ENCODE measurements at regions not wholly inside any gene's neighbourhood (a gene's known extent, or its start where the extent isn't known, plus 50 kb on each side); places are given as distances from the start of the nearest gene placed in this dataset.
"Not testable (repeated sequence)": the region's sequence is repeated elsewhere in the genome, so short reads cannot be mapped to it uniquely, and the experiment has no call there.

DNA sequence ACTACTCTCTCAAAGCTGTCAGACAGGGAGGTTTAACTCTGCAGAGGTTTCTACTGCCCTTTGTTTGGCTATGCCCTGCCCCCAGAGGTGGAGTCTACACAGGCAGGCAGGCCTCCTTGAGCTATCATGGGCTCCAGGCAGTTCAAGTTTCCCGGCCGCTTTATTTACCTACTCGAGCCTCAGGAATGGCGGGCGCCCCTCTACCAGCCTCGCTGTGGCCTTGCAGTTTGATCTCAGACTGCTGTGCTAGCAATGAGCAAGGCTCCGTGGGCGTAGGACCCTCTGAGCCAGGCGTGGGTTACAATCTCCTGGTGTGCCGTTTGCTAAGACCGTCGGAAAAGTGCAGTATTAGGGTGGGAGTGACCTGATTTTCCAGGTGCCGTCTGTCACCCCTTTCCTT is 124.3 kb downstream of the PTCHD1 start:
- H3K27me3 Mint-ChIP-seq; H3K27ac Mint-ChIP-seq; H3K4me3 Mint-ChIP-seq; ATAC-seq (ENCODE audit: low read depth in 2 of 2); H3K4me1 Mint-ChIP-seq; DNase-seq; H3K36me3 Mint-ChIP-seq: not testable (repeated sequence)
- H3K9me3 Mint-ChIP-seq = peaks cover 12 to 48% (median 21%) of the 10 kb centered on the region in 7 donors

- ATAC-seq (ENCODE audit: low read depth in 2 of 2) = no peak
- Mint-ChIP-seq H3K27ac (no peak overlapping the region), H3K4me1 (no peaks in the 10 kb centered on the region), H3K4me3 (no peak overlapping the region), H3K9me3 (peaks cover 10 to 78% (median 37%) of the 10 kb centered on the region in 7 donors), H3K36me3 (peaks cover 0 to 8% of the 10 kb centered on the region in 2 donors), H3K27me3 (no peaks in the 10 kb centered on the region)
- no peak for DNase-seq
Measured at GRCh38 chrX:23465105-23465791, 130.6 kb downstream of the PTCHD1 start.

- Mint-ChIP-seq H3K9me3 (peaks cover 8 to 78% (median 38%) of the 10 kb centered on the region in 7 donors), H3K27ac (no peak overlapping the region), H3K4me3 (no peak overlapping the region), H3K27me3 (no peaks in the 10 kb centered on the region), H3K36me3 (peaks cover 0 to 10% of the 10 kb centered on the region in 2 donors), H3K4me1 (no peaks in the 10 kb centered on the region)
- DNase-seq (no peak), ATAC-seq (ENCODE audit: low read depth in 2 of 2) (no peak)
Measured at GRCh38 chrX:23465985-23466384, 131.3 kb downstream of the PTCHD1 start.

DNA sequence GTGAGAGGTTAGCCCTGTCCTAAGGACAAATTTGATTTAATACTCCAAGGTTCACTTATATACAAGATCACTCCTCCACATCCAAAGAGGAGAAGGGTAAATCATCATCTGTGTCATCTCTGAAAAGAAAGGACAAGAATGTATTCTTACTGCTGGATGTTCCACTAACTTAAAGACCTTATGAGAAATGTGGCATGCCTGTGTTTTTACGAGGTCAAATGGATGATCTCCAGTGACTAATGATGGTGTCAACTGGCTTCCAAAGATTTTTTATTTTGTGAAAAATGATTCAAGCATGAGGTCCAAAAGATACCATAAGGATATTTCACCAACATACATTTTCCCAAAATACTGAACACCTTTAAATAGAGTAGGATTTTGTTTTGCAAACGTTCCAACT is 143.4 kb downstream of the PTCHD1 start:
- H3K27ac Mint-ChIP-seq = no peak overlapping the region
- peaks cover 4 to 25% (median 10%) of the 10 kb centered on the region in 7 donors for H3K9me3 Mint-ChIP-seq
- H3K27me3 Mint-ChIP-seq = no peaks in the 10 kb centered on the region
- H3K36me3 Mint-ChIP-seq = peaks cover 0 to 7% of the 10 kb centered on the region in 2 donors
- ATAC-seq (ENCODE audit: low read depth in 2 of 2) (no peak), DNase-seq (no peak)
- no peak overlapping the region for H3K4me3 Mint-ChIP-seq
- H3K4me1 Mint-ChIP-seq = no peaks in the 10 kb centered on the region

- DNase-seq (no peak), ATAC-seq (ENCODE audit: low read depth in 2 of 2) (no peak)
- H3K36me3 Mint-ChIP-seq = peaks cover 0 to 7% of the 10 kb centered on the region in 2 donors
- H3K4me1 Mint-ChIP-seq = no peaks in the 10 kb centered on the region
- peaks cover 4 to 24% (median 8%) of the 10 kb centered on the region in 7 donors for H3K9me3 Mint-ChIP-seq
- H3K4me3 Mint-ChIP-seq = no peak overlapping the region
- no peak overlapping the region for H3K27ac Mint-ChIP-seq
- H3K27me3 Mint-ChIP-seq = no peaks in the 10 kb centered on the region
Measured at GRCh38 chrX:23478561-23478960, 143.9 kb downstream of the PTCHD1 start.

- Mint-ChIP-seq H3K36me3 (peaks cover 6 to 7% of the 10 kb centered on the region in 2 donors), H3K4me1 (no peaks in the 10 kb centered on the region), H3K27ac (no peak overlapping the region), H3K4me3 (no peak overlapping the region), H3K9me3 (peaks cover 0 to 36% (median 12%) of the 10 kb centered on the region in 7 donors), H3K27me3 (no peaks in the 10 kb centered on the region)
- DNase-seq (no peak), ATAC-seq (ENCODE audit: low read depth in 2 of 2) (no peak)
Measured at GRCh38 chrX:23482561-23482960, 147.9 kb downstream of the PTCHD1 start.

DNA sequence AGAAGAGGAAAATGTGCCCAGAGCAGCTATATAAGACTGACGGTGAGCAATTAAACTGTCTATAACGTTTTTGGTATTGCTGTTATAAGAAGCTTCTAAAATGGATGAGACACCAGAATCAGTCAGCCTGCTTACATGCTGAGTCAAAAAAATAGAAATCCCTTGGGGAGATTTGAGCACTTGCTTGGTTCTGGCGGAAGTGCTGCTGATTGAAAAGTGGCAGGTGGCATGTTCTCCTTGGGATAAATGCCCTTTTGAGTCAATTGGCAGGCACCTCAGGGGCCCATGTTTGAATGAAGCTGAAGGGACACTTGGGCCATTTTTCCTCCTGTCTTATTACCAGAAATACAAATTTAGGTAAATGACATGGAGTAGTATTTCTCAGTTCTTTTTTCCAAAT is 148.7 kb downstream of the PTCHD1 start:
- Mint-ChIP-seq H3K4me3 (no peak overlapping the region), H3K27me3 (no peaks in the 10 kb centered on the region), H3K4me1 (no peaks in the 10 kb centered on the region), H3K36me3 (peaks cover 7 to 8% of the 10 kb centered on the region in 2 donors), H3K9me3 (peaks cover 0 to 37% (median 14%) of the 10 kb centered on the region in 7 donors), H3K27ac (no peak overlapping the region)
- ATAC-seq (ENCODE audit: low read depth in 2 of 2) (no peak), DNase-seq (no peak)

DNA sequence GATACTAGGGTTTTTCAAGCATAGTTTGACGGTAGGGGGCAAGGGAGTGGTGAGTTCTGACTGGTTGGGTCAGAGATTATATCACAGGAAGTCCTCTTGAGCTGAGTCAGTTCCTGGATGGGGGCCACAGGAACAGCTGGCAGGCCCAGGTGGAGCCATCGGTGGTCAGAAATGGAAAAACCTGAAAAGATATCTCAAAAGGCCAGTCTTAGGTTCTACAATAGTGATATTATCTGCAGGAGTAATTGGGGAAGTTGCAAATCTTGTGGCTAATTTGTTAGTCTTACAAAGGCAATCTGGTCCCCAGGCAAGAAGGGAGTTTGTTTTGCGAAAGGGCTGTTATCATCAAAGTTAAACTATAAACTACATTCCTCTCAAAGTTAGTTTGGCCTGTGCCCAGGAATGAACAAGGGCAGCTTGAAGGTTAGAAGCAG is 159.3 kb downstream of the PTCHD1 start:
- Mint-ChIP-seq H3K27ac (no peak overlapping the region), H3K4me1 (peaks cover 0 to 4% (median 0%) of the 10 kb centered on the region in 3 donors), H3K27me3 (no peaks in the 10 kb centered on the region), H3K4me3 (no peak overlapping the region), H3K36me3 (no peaks in the 10 kb centered on the region), H3K9me3 (peaks cover 0 to 5% (median 0%) of the 10 kb centered on the region in 7 donors)
- ATAC-seq (ENCODE audit: low read depth in 2 of 2) (no peak), DNase-seq (no peak)

GRCh38 chrX:23494741-23495140 is 160.1 kb downstream of the PTCHD1 start:
- Mint-ChIP-seq H3K27me3 (no peaks in the 10 kb centered on the region), H3K4me1 (peaks cover 0 to 4% (median 0%) of the 10 kb centered on the region in 3 donors), H3K4me3 (no peak overlapping the region), H3K27ac (no peak overlapping the region), H3K36me3 (no peaks in the 10 kb centered on the region), H3K9me3 (peaks cover 0 to 3% (median 0%) of the 10 kb centered on the region in 7 donors)
- DNase-seq = no peak
- no peak for ATAC-seq (ENCODE audit: low read depth in 2 of 2)

DNA sequence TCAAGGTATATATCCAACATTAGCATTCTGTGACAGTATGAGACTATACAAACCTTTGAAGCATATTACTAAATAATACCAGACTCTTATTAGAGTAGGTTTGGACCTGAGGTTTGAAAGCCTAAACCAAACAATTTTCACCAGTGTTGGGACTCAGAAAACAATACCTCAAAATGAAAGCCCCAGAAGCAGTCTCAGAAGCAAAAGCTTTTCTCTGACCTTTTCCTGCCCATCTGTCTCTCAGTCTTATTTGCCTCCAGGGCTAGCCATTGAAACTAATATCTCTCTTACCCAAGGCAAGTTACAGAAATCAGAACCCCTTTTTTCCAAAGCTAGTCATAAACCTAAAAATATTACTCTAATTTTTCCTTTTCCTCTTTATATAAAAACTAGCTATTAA is 163.3 kb downstream of the PTCHD1 start:
- Mint-ChIP-seq H3K36me3 (peaks cover 0 to 6% of the 10 kb centered on the region in 2 donors), H3K4me1 (peaks cover 0 to 4% (median 0%) of the 10 kb centered on the region in 3 donors), H3K27ac (no peak overlapping the region), H3K4me3 (no peak overlapping the region), H3K27me3 (no peaks in the 10 kb centered on the region), H3K9me3 (no peaks in the 10 kb centered on the region)
- ATAC-seq (ENCODE audit: low read depth in 2 of 2) (no peak), DNase-seq (no peak)

DNA sequence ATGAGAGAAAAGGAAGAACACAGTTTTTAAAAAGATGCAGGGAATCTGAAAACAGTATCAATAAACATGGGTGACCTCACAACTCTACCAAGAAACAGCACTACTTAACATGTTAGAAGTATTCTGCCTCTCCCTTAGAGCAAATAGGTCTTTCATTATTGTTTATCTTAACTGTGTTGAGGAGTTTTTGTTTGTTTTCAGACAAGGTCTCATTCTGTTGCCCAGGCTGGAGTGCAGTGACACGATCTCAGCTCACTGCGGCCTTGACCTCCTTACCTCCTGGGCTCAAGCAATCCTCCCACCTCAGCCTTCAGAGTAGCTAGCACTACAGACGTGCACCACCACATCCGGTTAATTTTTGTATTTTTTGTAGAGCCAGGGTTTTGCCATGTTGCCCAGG is 165.3 kb upstream of the PRDX4 start:
- ATAC-seq (ENCODE audit: low read depth in 2 of 2) = no peak
- no peak overlapping the region for H3K4me3 Mint-ChIP-seq
- no peaks in the 10 kb centered on the region for H3K9me3 Mint-ChIP-seq

GRCh38 chrX:23503835-23504539 is 163.3 kb upstream of the PRDX4 start:
- H3K9me3 Mint-ChIP-seq = peaks cover 3 to 10% (median 6%) of the 10 kb centered on the region in 7 donors
- no peaks in the 10 kb centered on the region for H3K4me1 Mint-ChIP-seq
- no peak overlapping the region for H3K27ac Mint-ChIP-seq
- DNase-seq (no peak), ATAC-seq (ENCODE audit: low read depth in 2 of 2) (no peak)
- no peaks in the 10 kb centered on the region for H3K27me3 Mint-ChIP-seq
- H3K36me3 Mint-ChIP-seq = peaks cover 0 to 12% of the 10 kb centered on the region in 2 donors
- H3K4me3 Mint-ChIP-seq = no peak overlapping the region

More for the DNA sequence above, 165.3 kb upstream of the PRDX4 start:
- Mint-ChIP-seq H3K27ac (peak overlapping the region in 1 of 6 donors; percentile 58), H3K27me3 (no peaks in the 10 kb centered on the region), H3K36me3 (peaks cover 0 to 6% of the 10 kb centered on the region in 2 donors), H3K4me1 (no peaks in the 10 kb centered on the region)
- no peak for DNase-seq

DNA sequence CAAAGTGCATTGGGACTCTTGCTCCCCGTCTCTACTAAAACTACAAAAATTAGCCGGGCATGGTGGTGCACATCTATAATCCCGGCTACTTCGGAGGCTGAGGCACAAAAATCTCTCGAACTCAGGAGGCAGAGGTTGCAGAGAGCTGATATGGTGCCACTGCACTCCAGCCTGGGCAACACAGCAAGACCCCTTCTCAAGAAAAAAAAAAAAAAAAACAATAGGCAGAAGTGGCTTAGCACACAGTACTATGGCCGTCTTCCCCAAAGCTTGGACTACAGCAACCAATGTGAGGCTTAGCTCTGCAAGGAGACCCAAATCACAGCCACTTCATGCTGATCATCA is 162.8 kb upstream of the PRDX4 start:
- H3K27me3 Mint-ChIP-seq = no peaks in the 10 kb centered on the region
- H3K4me1 Mint-ChIP-seq = no peaks in the 10 kb centered on the region
- peaks cover 3 to 13% (median 8%) of the 10 kb centered on the region in 7 donors for H3K9me3 Mint-ChIP-seq
- no peak overlapping the region for H3K4me3 Mint-ChIP-seq
- DNase-seq = no peak
- peaks cover 0 to 12% of the 10 kb centered on the region in 2 donors for H3K36me3 Mint-ChIP-seq
- ATAC-seq (ENCODE audit: low read depth in 2 of 2) = no peak
- no peak overlapping the region for H3K27ac Mint-ChIP-seq

DNA sequence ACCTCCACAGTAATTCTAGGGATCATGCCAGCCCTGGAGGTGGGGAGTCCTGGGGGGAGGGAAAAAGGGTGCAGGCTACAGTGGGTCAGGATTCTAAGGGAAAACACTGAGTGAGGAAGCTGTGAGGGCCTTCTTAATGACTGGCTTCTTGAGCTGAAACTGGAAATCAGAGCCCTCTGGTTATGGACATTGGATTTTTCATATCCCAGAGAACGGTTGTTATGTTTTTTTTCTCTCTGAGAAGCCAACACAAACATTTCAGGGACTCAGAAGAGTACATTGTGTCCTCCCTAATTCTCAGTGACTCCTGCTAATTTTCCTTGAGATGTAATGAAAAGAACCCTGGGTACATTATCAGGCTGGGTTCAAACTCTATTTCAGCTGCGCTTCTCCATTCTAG is 162.4 kb upstream of the PRDX4 start:
- Mint-ChIP-seq H3K27ac (no peak overlapping the region), H3K27me3 (no peaks in the 10 kb centered on the region), H3K9me3 (peaks cover 3 to 13% (median 9%) of the 10 kb centered on the region in 7 donors), H3K36me3 (peaks cover 0 to 12% of the 10 kb centered on the region in 2 donors), H3K4me3 (no peak overlapping the region), H3K4me1 (no peaks in the 10 kb centered on the region)
- ATAC-seq (ENCODE audit: low read depth in 2 of 2) (no peak), DNase-seq (no peak)
